GM23338 (cell line): ENCODE measurements at regions not wholly inside any gene's neighbourhood (a gene's known extent, or its start where the extent isn't known, plus 50 kb on each side); places are given as distances from the start of the nearest gene placed in this dataset.

ENCODE experiments used
- ATAC-seq: fragments of 200-7000 bp; cut with Tn5 transposase; 3 replicates; pipeline ENCODE4 v1.9.1; 2020
- DNase-seq: peaks from one replicate; pipeline ENCODE4 v3.0.0-alpha.2; 2015; ENCODE audit warnings: low spot score
- H2AFZ ChIP-seq: fragments of 200-600 bp; sonication (generic); 2 replicates; pipeline ENCODE4 v1.8.0; 2016; ENCODE audit warnings: antibody characterized with exemption, mild to moderate bottlenecking, moderate library complexity
- H3F3A ChIP-seq: fragments of 200-600 bp; sonication (generic); replicated peaks from 2 replicates; pipeline ENCODE4 v1.8.0; 2017; ENCODE audit warnings: antibody characterized with exemption, mixed run types, low read depth
- H3K27ac ChIP-seq: fragments of 200-600 bp; sonication (generic); 2 replicates; pipeline ENCODE4 v1.6.1; 2016; ENCODE audit warnings: low read depth
- H3K27me3 ChIP-seq: fragments of 200-600 bp; sonication (generic); 2 replicates; pipeline ENCODE4 v1.8.0; 2016; ENCODE audit warnings: mild to moderate bottlenecking, mixed run types, moderate library complexity; ENCODE audit not compliant: insufficient read depth
- H3K36me3 ChIP-seq: fragments of 200-600 bp; sonication (generic); 2 replicates; pipeline ENCODE4 v1.8.0; 2016; ENCODE audit warnings: mild to moderate bottlenecking; ENCODE audit not compliant: insufficient read depth
- H3K4me1 ChIP-seq: fragments of 200-600 bp; sonication (generic); 2 replicates; pipeline ENCODE4 v1.8.0; 2016; ENCODE audit warnings: mild to moderate bottlenecking, moderate library complexity; ENCODE audit not compliant: insufficient read depth
- H3K4me2 ChIP-seq: fragments of 200-600 bp; sonication (generic); 2 replicates; pipeline ENCODE4 v1.7.1; 2017; ENCODE audit warnings: mixed run types
- H3K4me3 ChIP-seq: fragments of 200-600 bp; sonication (generic); 2 replicates; pipeline ENCODE4 v1.6.1; 2016; ENCODE audit warnings: mixed run types
- H3K79me2 ChIP-seq: fragments of 200-600 bp; sonication (generic); replicated peaks from 2 replicates; pipeline ENCODE4 v1.8.0; 2017; ENCODE audit warnings: mild to moderate bottlenecking; ENCODE audit not compliant: insufficient read depth
- H3K9me2 ChIP-seq: fragments of 200-600 bp; sonication (generic); 2 replicates; pipeline ENCODE4 v1.8.0; 2017; ENCODE audit not compliant: insufficient read depth
- H4K20me1 ChIP-seq: fragments of 200-600 bp; sonication (generic); replicated peaks from 2 replicates; pipeline ENCODE4 v1.8.0; 2017; ENCODE audit warnings: mild to moderate bottlenecking; ENCODE audit not compliant: insufficient read depth
- H3K27ac Mint-ChIP-seq: 2 replicates; pipeline ENCODE4 v1.8.0; 2020; ENCODE audit warnings: inconsistent platforms, mild to moderate bottlenecking, moderate library complexity, mixed read lengths
- H3K27me3 Mint-ChIP-seq: 3 replicates; pipeline ENCODE4 v1.8.0; 2022; ENCODE audit warnings: low read depth, mild to moderate bottlenecking, moderate library complexity, mixed read lengths, inconsistent platforms; ENCODE audit not compliant: insufficient read depth, poor library complexity
- H3K36me3 Mint-ChIP-seq: 3 replicates; pipeline ENCODE4 v1.8.0; 2021; ENCODE audit warnings: low read depth, mild to moderate bottlenecking, inconsistent platforms, moderate library complexity, mixed read lengths
- H3K4me1 Mint-ChIP-seq: 3 replicates; pipeline ENCODE4 v1.8.0; 2020; ENCODE audit warnings: mild to moderate bottlenecking, inconsistent platforms, mixed read lengths
- H3K4me3 Mint-ChIP-seq: 3 replicates; pipeline ENCODE4 v1.8.0; 2021; ENCODE audit warnings: moderate library complexity, mild to moderate bottlenecking, inconsistent platforms, mixed read lengths
- H3K9me3 Mint-ChIP-seq: 3 replicates; pipeline ENCODE4 v1.8.0; 2020; ENCODE audit warnings: moderate library complexity, mild to moderate bottlenecking, inconsistent platforms, mixed read lengths
- CREB1 ChIP-seq: fragments of 250-450 bp; sonication (Bioruptor Pico); IDR thresholded peaks from 2 replicates; pipeline ENCODE4 v1.5.0; 2020; ENCODE audit warnings: low read depth, mild to moderate bottlenecking, moderate library complexity
- EZH2 ChIP-seq: fragments of 200-600 bp; sonication (generic); IDR thresholded peaks from one replicate; pipeline ENCODE4 v1.8.0; 2017; ENCODE audit warnings: antibody characterized with exemption, mild to moderate bottlenecking, low read depth; ENCODE audit not compliant: unreplicated experiment
- EZH2phosphoT487 ChIP-seq: fragments of 200-600 bp; sonication (generic); IDR thresholded peaks from one replicate; pipeline ENCODE4 v1.8.1; 2018; ENCODE audit warnings: antibody characterized with exemption; ENCODE audit not compliant: unreplicated experiment
- JUNB ChIP-seq: IDR thresholded peaks from one replicate; pipeline ENCODE4 v1.6.1; 2016; ENCODE audit warnings: antibody characterized with exemption; ENCODE audit not compliant: unreplicated experiment
- NANOG ChIP-seq: IDR thresholded peaks from 2 replicates; pipeline ENCODE4 v1.6.1; 2016; ENCODE audit warnings: antibody characterized with exemption, borderline replicate concordance
- POLR2AphosphoS5 ChIP-seq: IDR thresholded peaks from 2 replicates; pipeline ENCODE4 v1.6.1; 2016; ENCODE audit warnings: antibody characterized with exemption, low read depth
- STAT1 ChIP-seq: IDR thresholded peaks from one replicate; pipeline ENCODE4 v1.6.1; 2016; ENCODE audit warnings: antibody characterized with exemption; ENCODE audit not compliant: unreplicated experiment
- ZNF114 ChIP-seq: fragments of 250-450 bp; sonication (Bioruptor Pico); IDR thresholded peaks from 2 replicates; pipeline ENCODE4 v1.5.0; 2020; ENCODE audit warnings: mild to moderate bottlenecking, moderate library complexity
- ZNF331 ChIP-seq: fragments of 250-450 bp; sonication (Bioruptor Pico); IDR thresholded peaks from 2 replicates; pipeline ENCODE4 v1.5.0; 2020; ENCODE audit warnings: low read depth, mild to moderate bottlenecking, moderate library complexity
- TF ChIP-seq, protein P1 (sequence below), 2 experiments: fragments of 200-600 bp in 1 of 2; sonication (generic) in 1 of 2; conservative IDR thresholded peaks; 2 replicates each; pipeline versions ENCODE4 v1.5.1 to v1.6.1; 2016 to 2017; ENCODE audit warnings: antibody characterized with exemption in 2 of 2, low read depth in 2 of 2, mild to moderate bottlenecking in 2 of 2, moderate library complexity in 1 of 2
- TF ChIP-seq, protein P2 (sequence below): IDR thresholded peaks from 2 replicates; pipeline ENCODE4 v1.6.1; 2016; ENCODE audit warnings: antibody characterized with exemption
- TF ChIP-seq, protein P3 (sequence below): IDR thresholded peaks from one replicate; pipeline ENCODE4 v1.6.1; 2018; ENCODE audit warnings: antibody characterized with exemption; ENCODE audit not compliant: unreplicated experiment
- TF ChIP-seq, protein P4 (sequence below): fragments of 250-450 bp; sonication (Bioruptor Pico); IDR thresholded peaks from 2 replicates; pipeline ENCODE4 v1.5.0; 2020; ENCODE audit warnings: mild to moderate bottlenecking, moderate library complexity

DNA sequence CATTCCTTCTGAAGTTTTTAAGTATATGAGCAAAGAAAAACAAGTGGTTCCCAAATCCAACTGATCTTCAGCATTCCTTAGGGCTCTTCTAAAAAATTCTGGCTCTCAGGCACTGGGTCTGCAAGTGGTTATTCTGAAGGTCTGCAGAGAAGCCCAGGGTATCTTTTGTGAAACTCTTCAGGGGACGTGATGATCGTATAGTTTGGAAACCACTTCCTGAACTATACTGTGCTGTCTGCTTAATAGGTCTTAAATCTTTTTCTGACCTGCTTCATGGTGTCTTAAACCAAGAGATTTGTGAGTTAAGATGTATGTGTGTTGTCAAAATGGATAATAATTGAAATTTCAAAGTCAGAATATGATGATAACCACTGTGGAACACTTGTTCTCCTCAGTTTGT lies 115.5 kb downstream of the LHX9 start:
- H3K4me1 Mint-ChIP-seq, result no peaks in the 10 kb centered on the region
- no peak overlapping the region for H3K27ac Mint-ChIP-seq
- H3F3A ChIP-seq, result no peaks in the 10 kb centered on the region
- H3K79me2 ChIP-seq, result no peaks in the 10 kb centered on the region
- no peaks in the 10 kb centered on the region for H3K4me1 ChIP-seq
- H3K36me3 Mint-ChIP-seq, result no peaks in the 10 kb centered on the region
- H4K20me1 ChIP-seq, result no peaks in the 10 kb centered on the region
- H3K27ac ChIP-seq, result no peak overlapping the region
- no peaks in the 10 kb centered on the region for H3K9me3 Mint-ChIP-seq
- ATAC-seq (no peak), DNase-seq (no peak)
- TF ChIP-seq JUNB (no peak), NANOG (no peak), EZH2phosphoT487 (no peak), STAT1 (no peak), POLR2AphosphoS5 (no peak), EZH2 (no peak), ZNF331 (CRISPR knock-in tag) (no peak), CREB1 (no peak), ZNF114 (CRISPR knock-in tag) (no peak)
- TF ChIP-seq, protein P1, sequence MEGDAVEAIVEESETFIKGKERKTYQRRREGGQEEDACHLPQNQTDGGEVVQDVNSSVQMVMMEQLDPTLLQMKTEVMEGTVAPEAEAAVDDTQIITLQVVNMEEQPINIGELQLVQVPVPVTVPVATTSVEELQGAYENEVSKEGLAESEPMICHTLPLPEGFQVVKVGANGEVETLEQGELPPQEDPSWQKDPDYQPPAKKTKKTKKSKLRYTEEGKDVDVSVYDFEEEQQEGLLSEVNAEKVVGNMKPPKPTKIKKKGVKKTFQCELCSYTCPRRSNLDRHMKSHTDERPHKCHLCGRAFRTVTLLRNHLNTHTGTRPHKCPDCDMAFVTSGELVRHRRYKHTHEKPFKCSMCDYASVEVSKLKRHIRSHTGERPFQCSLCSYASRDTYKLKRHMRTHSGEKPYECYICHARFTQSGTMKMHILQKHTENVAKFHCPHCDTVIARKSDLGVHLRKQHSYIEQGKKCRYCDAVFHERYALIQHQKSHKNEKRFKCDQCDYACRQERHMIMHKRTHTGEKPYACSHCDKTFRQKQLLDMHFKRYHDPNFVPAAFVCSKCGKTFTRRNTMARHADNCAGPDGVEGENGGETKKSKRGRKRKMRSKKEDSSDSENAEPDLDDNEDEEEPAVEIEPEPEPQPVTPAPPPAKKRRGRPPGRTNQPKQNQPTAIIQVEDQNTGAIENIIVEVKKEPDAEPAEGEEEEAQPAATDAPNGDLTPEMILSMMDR (conservative IDR thresholded peaks at IDR 0.05; ENCODE audit: low read depth in 2 of 2), result no peak
- TF ChIP-seq, protein P2, sequence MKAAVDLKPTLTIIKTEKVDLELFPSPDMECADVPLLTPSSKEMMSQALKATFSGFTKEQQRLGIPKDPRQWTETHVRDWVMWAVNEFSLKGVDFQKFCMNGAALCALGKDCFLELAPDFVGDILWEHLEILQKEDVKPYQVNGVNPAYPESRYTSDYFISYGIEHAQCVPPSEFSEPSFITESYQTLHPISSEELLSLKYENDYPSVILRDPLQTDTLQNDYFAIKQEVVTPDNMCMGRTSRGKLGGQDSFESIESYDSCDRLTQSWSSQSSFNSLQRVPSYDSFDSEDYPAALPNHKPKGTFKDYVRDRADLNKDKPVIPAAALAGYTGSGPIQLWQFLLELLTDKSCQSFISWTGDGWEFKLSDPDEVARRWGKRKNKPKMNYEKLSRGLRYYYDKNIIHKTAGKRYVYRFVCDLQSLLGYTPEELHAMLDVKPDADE, result no peak
- TF ChIP-seq, protein P3, sequence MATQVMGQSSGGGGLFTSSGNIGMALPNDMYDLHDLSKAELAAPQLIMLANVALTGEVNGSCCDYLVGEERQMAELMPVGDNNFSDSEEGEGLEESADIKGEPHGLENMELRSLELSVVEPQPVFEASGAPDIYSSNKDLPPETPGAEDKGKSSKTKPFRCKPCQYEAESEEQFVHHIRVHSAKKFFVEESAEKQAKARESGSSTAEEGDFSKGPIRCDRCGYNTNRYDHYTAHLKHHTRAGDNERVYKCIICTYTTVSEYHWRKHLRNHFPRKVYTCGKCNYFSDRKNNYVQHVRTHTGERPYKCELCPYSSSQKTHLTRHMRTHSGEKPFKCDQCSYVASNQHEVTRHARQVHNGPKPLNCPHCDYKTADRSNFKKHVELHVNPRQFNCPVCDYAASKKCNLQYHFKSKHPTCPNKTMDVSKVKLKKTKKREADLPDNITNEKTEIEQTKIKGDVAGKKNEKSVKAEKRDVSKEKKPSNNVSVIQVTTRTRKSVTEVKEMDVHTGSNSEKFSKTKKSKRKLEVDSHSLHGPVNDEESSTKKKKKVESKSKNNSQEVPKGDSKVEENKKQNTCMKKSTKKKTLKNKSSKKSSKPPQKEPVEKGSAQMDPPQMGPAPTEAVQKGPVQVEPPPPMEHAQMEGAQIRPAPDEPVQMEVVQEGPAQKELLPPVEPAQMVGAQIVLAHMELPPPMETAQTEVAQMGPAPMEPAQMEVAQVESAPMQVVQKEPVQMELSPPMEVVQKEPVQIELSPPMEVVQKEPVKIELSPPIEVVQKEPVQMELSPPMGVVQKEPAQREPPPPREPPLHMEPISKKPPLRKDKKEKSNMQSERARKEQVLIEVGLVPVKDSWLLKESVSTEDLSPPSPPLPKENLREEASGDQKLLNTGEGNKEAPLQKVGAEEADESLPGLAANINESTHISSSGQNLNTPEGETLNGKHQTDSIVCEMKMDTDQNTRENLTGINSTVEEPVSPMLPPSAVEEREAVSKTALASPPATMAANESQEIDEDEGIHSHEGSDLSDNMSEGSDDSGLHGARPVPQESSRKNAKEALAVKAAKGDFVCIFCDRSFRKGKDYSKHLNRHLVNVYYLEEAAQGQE, result no peak
- TF ChIP-seq, protein P4, sequence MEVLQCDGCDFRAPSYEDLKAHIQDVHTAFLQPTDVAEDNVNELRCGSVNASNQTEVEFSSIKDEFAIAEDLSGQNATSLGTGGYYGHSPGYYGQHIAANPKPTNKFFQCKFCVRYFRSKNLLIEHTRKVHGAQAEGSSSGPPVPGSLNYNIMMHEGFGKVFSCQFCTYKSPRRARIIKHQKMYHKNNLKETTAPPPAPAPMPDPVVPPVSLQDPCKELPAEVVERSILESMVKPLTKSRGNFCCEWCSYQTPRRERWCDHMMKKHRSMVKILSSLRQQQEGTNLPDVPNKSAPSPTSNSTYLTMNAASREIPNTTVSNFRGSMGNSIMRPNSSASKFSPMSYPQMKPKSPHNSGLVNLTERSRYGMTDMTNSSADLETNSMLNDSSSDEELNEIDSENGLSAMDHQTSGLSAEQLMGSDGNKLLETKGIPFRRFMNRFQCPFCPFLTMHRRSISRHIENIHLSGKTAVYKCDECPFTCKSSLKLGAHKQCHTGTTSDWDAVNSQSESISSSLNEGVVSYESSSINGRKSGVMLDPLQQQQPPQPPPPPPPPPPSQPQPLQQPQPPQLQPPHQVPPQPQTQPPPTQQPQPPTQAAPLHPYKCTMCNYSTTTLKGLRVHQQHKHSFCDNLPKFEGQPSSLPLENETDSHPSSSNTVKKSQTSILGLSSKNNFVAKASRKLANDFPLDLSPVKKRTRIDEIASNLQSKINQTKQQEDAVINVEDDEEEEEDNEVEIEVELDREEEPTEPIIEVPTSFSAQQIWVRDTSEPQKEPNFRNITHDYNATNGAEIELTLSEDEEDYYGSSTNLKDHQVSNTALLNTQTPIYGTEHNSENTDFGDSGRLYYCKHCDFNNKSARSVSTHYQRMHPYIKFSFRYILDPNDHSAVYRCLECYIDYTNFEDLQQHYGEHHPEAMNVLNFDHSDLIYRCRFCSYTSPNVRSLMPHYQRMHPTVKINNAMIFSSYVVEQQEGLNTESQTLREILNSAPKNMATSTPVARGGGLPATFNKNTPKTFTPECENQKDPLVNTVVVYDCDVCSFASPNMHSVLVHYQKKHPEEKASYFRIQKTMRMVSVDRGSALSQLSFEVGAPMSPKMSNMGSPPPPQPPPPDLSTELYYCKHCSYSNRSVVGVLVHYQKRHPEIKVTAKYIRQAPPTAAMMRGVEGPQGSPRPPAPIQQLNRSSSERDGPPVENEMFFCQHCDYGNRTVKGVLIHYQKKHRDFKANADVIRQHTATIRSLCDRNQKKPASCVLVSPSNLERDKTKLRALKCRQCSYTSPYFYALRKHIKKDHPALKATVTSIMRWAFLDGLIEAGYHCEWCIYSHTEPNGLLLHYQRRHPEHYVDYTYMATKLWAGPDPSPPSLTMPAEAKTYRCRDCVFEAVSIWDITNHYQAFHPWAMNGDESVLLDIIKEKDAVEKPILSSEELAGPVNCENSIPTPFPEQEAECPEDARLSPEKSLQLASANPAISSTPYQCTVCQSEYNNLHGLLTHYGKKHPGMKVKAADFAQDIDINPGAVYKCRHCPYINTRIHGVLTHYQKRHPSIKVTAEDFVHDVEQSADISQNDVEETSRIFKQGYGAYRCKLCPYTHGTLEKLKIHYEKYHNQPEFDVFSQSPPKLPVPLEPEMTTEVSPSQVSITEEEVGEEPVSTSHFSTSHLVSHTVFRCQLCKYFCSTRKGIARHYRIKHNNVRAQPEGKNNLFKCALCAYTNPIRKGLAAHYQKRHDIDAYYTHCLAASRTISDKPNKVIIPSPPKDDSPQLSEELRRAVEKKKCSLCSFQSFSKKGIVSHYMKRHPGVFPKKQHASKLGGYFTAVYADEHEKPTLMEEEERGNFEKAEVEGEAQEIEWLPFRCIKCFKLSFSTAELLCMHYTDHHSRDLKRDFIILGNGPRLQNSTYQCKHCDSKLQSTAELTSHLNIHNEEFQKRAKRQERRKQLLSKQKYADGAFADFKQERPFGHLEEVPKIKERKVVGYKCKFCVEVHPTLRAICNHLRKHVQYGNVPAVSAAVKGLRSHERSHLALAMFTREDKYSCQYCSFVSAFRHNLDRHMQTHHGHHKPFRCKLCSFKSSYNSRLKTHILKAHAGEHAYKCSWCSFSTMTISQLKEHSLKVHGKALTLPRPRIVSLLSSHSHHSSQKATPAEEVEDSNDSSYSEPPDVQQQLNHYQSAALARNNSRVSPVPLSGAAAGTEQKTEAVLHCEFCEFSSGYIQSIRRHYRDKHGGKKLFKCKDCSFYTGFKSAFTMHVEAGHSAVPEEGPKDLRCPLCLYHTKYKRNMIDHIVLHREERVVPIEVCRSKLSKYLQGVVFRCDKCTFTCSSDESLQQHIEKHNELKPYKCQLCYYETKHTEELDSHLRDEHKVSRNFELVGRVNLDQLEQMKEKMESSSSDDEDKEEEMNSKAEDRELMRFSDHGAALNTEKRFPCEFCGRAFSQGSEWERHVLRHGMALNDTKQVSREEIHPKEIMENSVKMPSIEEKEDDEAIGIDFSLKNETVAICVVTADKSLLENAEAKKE (CRISPR knock-in tag), result no peak
- H3K4me3 ChIP-seq, result no peak overlapping the region
- H3K36me3 ChIP-seq, result no peaks in the 10 kb centered on the region
- no peak overlapping the region for H3K4me2 ChIP-seq
- no peak overlapping the region for H3K4me3 Mint-ChIP-seq
- H3K9me2 ChIP-seq, result 0 out of 2 replicates have a peak, but pooled peaks cover 5% of the 10 kb centered on the region
- no peak overlapping the region for H2AFZ ChIP-seq
- no peaks in the 10 kb centered on the region for H3K27me3 Mint-ChIP-seq
- no peaks in the 10 kb centered on the region for H3K27me3 ChIP-seq
